OCI-LY1 (cell line): ENCODE measurements at regions not wholly inside any gene's neighbourhood (a gene's known extent, or its start where the extent isn't known, plus 50 kb on each side); places are given as distances from the start of the nearest gene placed in this dataset.
"Not testable (repeated sequence)": the region's sequence is repeated elsewhere in the genome, so short reads cannot be mapped to it uniquely, and the experiment has no call there.

ENCODE experiments used
- EZH2 ChIP-seq: fragments of 200-600 bp; sonication (generic), shearing (Covaris generic); IDR thresholded peaks from 2 replicates; pipeline ENCODE4 v1.8.0; 2017; ENCODE audit warnings: borderline replicate concordance, mixed run types, mild to moderate bottlenecking, antibody characterized with exemption, low read length, moderate library complexity, mixed read lengths
- TF ChIP-seq, protein P1 (sequence below): fragments of 200-600 bp; sonication (generic), shearing (Covaris generic); IDR thresholded peaks from 2 replicates; pipeline ENCODE4 v1.5.1; 2017; ENCODE audit warnings: mild to moderate bottlenecking, antibody characterized with exemption, low read length, moderate library complexity, mixed read lengths

DNA sequence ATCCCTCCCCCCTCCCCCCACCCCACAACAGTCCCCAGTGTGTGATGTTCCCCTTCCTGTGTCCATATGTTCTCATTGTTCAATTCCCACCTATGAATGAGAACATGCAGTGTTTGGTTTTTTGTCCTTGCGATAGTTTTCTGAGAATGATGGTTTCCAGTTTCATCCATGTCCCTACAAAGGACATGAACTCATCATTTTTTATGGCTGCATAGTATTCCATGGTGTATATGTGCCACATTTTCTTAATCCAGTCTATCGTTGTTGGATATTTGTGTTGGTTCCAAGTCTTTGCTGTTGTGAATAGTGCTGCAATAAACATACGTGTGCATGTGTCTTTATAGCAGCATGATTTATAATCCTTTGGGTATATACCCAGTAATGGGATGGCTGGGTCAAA, 263.4 kb upstream of the GAS1 start:
- not testable (repeated sequence) for TF ChIP-seq EZH2
- TF ChIP-seq, protein P1, sequence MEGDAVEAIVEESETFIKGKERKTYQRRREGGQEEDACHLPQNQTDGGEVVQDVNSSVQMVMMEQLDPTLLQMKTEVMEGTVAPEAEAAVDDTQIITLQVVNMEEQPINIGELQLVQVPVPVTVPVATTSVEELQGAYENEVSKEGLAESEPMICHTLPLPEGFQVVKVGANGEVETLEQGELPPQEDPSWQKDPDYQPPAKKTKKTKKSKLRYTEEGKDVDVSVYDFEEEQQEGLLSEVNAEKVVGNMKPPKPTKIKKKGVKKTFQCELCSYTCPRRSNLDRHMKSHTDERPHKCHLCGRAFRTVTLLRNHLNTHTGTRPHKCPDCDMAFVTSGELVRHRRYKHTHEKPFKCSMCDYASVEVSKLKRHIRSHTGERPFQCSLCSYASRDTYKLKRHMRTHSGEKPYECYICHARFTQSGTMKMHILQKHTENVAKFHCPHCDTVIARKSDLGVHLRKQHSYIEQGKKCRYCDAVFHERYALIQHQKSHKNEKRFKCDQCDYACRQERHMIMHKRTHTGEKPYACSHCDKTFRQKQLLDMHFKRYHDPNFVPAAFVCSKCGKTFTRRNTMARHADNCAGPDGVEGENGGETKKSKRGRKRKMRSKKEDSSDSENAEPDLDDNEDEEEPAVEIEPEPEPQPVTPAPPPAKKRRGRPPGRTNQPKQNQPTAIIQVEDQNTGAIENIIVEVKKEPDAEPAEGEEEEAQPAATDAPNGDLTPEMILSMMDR: not testable (repeated sequence)
